ENCODE measurements at regions not wholly inside any gene's neighbourhood (a gene's known extent, or its start where the extent isn't known, plus 50 kb on each side); places are given as distances from the start of the nearest gene placed in this dataset.

DNA sequence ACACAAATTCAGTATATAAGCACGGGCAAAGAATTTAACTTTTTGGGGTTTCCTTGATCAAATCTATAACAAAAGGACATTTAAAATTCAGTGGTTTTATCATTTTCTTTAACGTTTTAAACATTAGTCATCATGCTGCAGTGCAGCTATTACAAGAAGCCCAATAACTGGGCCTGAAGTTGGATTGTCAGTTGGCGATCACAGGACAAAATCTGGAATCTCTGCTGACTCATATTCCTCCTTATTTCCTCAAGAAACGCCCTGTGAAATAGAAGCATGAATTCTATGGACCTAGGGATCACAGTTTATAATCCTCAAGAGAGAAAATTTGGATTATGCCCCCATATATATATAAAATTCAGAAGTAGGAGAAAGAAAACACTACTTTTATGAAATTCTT lies 971.6 kb upstream of the MIR17HG start:
- TF ChIP-seq, protein P1, sequence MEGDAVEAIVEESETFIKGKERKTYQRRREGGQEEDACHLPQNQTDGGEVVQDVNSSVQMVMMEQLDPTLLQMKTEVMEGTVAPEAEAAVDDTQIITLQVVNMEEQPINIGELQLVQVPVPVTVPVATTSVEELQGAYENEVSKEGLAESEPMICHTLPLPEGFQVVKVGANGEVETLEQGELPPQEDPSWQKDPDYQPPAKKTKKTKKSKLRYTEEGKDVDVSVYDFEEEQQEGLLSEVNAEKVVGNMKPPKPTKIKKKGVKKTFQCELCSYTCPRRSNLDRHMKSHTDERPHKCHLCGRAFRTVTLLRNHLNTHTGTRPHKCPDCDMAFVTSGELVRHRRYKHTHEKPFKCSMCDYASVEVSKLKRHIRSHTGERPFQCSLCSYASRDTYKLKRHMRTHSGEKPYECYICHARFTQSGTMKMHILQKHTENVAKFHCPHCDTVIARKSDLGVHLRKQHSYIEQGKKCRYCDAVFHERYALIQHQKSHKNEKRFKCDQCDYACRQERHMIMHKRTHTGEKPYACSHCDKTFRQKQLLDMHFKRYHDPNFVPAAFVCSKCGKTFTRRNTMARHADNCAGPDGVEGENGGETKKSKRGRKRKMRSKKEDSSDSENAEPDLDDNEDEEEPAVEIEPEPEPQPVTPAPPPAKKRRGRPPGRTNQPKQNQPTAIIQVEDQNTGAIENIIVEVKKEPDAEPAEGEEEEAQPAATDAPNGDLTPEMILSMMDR (IDR thresholded peaks at IDR 0.05), result no peak
- TF ChIP-seq POLR2A (IDR thresholded peaks at IDR 0.05), result no peak
